CD4-positive, alpha-beta T cell treated with Interleukin-15 for 4 hours (primary cell): ENCODE measurements at regions not wholly inside any gene's neighbourhood (a gene's known extent, or its start where the extent isn't known, plus 50 kb on each side); places are given as distances from the start of the nearest gene placed in this dataset.

Experiments used
- DNase-seq: peaks from one replicate; pipeline ENCODE4 v3.0.0-alpha.2; 2020; ENCODE audit warnings: low spot score

DNA sequence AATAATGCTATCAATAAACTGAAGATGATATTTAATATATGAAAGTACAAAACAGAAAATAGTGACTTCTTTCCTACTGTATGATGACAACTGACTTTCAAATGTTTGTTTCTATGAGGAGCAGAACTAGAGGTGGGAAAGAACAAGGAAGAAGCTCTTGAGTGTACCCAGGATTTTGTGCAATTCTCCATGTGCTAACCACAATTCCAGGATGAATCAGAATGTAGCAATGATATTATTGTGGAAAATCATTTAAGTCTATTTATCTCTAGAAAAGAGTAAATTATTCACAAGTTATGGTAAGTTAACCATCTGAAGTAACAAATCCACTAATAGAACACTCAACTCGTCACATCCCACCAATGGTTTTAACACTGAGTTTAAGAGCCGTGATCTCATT, 324.1 kb upstream of the EMCN start:
- DNase-seq = no peak

DNA sequence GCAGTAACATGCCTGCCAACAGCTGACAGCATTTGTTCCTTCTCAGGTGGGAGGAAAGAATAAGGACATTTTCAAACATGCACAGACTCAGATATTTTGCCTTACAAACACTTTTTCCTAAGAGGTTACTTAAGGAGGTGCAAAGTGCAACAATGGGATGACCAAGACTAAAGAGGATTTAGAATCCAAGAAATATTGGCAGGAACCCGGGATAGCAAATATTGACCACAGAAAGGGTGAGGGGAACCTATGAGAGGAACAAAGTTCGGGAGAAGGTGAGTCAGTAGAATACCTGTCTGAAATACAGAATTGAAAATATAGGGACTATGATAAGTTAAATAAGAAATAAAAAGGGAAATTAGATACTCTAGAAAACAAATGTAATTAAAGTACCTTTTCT, 321.9 kb upstream of the EMCN start:
- no peak for DNase-seq

DNA sequence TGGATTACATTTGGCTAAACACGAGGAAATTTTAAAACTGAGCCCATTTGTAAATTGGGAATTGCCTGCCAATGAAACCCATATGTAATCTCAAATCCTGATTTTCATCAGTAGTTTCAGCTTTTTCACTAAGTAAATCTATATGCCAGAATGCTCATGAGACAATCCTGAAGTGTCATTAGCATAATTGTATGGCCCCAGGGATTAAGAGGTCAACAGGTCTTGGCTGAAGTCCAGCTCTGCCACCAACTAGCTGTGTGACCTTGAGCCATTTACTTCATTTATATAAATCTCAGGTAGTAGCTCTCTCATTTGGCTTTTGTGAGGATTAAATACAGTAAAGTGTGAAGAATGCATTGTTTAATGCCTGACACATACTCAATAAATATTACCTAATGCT, 320.5 kb upstream of the EMCN start:
- DNase-seq = no peak

DNA sequence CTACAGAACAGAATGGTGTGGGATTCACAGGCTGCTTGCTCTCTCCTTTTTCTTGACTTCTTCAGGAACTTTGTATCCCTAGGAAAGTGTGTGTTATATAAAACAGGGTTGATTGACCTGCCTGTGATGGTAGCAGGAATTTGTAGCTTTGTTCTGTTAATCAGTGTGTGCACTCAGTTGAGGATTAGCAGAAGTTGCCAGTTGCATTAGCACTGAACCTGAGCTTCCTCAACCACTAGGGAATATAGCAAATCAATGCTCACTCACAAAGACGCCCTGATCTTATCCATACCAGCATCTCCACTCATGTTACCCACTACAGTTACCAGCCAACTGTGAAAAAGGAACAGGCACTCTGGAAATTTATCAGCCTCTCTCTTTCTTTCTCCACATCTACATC, 319.1 kb upstream of the EMCN start:
- DNase-seq = no peak

DNA sequence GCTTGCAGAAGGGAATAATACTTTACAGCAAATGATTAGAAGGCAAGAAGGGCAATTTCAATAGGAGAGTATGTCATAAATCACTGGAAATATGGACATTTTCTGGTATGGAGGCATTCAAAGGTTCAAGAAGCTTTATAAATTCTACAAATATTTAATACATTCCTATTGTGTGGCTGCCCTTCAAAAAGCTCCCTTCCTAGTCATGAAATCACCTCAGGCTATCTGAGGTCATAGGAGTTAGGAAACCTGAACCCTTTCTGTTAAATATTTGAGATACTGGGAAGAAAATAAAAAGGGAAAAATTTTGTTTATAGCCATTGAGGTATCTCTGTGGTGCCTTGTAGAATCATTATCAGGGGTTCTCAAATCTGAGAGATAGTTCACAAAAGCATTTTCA, 316.8 kb upstream of the EMCN start:
- DNase-seq = no peak

DNA sequence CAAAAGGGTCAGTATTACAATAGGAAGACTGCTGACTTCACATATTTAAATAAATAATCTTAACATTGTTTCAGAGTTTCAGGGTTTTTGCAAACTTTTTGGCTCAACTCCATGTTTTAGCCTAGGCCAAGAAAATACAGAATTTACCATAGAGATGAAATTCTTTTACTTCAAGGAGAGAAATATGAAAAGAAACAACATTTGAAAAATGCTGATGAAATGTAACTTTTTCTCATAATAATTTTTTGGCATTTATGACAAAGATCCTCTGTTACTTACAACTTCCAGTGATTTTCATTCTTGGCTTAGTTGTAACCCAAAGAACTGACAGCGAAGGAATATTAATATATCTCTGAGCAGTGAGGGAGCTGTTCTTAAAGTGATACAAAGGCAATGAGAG, 316.1 kb upstream of the EMCN start:
- no peak for DNase-seq

DNA sequence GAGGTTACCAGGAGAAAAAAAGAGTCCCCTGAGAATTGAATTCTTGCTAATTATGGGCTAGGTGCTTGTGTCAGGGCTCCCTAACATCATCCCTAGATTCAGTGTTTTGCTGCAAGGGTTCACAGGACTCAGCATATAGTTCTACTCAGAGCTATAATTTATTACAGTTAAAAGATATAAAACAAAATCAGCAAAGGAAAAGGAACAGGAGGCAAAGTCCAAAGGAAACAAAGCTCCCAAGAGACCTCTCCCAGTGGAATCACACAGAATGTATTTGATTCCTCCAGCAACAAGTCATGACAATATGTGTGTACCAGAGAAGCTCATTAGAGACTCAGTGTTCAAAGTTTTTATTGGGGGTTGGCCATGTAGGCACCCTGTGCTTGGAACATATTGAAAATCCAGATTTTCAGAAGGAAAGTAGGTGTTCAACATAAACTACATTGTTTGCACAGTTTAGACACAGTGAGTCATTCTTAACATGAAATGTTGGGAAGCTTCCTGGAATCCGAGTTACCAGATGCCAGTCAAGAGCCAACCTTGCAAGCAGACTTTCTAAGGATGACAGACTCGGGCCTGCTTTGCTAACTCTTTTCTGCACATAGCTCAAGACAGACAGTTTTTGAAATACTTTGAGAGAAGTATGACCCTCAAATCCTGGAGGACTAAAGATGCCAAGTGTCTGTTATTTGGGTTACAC, 311.3 kb upstream of the EMCN start:
- DNase-seq = no peak

DNA sequence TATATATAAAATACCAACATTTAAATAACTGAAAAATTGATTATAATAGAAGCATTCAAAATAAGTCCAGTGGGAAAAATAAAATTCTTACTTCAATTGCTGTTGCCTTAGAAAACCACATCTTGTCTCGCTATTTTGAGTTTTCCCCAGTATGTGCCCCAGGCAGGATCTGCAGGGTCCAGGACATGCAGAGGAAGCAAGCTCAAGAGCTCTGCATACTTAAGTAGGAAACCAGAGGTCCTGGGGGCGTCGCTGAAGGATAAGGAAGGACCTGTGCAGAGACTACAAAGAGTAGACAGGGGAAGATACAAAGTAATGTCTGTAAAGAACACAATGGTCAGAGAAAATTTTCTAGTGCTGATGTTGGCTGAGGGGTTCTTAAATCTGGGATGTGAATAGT, 310.5 kb upstream of the EMCN start:
- no peak for DNase-seq

DNA sequence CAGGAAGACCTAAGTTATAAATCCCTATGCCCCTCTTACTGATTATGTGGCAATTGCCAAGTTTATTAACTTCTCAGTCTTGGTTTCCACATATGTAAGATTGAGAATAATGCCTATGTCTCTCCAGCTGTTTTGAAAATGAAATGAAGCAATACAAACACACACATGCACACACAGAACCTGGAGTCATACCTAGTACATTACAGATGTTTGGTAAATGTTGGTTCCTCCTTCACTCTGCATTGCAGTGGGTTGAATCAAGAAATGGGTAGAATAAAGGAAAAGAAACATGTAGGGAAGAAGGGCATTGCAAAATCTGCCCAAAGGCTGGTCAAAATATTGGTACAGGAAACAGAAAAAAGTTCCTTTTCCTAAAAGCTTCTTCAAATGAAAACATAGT, 309.9 kb upstream of the EMCN start:
- DNase-seq = no peak

DNA sequence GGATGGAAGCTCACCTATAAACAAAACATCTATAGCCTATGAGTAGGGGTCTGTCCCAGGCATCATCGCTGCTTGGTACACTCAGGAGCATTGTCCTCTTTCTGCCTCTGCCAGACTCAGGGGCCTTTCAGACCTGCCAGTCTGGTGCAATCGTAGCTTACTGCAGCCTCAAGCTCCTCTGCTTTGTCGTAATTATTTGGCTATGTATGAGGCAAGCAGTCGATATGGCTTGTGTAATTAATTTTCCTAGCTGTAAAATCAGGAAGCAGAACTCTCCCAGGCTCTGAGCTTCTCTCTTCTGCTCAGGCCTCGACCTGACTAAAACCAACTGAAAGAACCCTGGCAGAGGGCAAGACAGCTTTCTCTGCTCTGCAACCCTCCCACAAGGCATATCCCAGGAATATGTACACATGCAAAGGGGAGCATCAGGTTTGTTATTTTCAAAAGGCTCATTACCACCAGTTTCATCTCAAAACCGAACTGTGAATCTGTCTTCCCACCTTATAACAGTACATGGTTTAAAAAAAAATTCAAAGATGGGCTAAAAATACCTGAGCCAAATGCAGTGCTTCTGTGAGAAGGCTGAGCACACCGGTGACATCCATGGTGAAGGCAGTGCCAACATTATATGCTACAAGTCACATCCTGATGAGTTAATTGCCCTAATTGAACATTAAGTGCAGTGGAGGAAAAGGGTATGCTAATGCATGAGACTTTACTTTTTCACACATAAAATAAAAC, 309.2 kb upstream of the EMCN start:
- no peak for DNase-seq

DNA sequence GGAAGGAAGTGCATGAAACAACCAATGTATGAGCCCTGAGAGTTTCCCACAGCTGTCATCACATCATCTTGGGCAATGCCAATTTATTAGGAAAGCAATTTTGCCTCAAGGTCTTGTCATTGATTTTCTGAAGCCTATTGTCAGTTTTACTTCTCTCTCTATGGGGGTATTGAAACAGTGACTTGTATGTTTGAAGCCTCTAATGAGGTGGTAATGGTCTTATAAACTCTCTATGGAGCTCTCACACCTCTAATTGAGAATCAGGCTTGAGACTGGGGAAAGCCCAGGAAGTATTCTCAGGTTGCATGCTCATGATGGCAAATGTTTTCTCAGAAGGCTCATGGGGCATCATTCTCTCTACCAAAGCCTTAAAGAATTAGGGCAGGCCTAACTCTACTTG, 308.2 kb upstream of the EMCN start:
- no peak for DNase-seq

DNA sequence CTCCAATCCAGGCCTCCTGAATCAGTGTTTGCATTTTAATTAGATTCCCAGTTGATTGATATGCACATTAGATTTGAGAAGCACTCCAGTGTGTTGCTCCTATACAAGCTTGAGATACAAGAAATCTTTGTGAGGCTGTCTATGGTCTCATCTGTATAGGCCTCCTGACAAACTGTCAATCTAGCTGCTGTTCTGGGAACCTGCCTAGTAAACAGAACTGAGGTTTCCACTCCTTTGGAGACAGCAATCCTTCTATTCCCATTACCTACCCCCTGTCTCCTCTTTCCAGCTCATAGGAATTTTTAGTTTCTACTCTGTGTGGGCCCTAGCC, 306.1 kb upstream of the EMCN start:
- DNase-seq = no peak

DNA sequence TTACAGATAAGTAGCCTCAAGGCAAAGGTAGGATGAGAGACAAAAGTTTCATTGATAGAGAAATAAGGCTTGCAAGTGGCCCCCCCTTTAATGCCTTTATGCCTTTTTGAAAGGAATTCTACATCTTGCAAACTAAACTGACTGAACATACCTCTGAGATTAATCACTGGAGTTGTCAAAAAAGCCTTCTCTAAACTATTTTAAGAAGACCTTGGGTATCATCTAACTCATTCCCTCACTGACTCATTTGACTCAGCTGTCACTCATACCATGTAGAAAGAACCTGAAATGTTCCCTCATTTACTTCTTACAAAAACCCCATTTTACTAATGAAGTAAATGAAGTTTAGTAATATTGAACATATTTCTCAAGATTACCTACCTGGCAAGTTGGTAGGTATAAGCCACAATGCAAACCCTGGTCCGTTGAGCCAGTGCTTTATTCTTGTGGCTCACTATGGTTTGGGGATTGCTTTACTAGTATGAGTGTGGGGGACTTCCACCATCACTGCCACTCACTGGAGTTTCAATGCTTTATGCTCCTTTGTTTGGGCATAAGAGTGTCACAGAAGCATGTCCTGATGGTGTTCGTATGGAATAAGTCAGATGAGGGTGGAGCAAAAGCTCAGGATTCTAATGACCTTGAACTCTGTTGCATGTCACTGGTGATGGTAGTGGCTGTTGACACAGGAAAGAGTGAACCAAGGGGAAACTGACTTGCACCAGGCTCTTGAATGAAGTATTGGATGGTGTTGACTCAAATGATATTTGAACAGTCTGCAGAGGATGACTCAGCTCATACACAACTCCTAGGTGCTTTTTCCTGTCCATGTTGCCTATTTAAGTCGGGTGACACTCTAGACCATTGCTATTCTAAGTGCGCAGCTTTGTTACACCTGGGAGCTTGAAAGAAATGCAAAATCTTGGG, 305.5 kb upstream of the EMCN start:
- no peak for DNase-seq

DNA sequence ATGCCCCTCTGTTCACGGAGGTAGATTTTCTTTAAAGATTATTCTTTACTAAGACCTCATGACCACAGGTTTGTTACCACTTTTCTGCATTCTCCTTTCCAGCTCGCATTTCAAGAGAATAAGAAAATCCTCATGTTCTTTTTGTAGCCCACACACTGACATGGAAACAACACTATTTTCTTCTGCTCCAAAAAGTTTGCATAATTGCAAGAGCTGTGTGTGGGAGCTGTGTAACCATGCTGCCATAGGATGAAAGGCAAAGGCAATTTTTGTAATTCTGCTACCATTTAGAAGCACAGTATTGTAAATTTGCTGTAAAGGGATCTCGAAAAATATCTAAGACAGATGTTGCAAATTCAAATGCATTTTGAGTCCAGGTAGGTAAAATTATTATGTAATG, 302.4 kb upstream of the EMCN start:
- no peak for DNase-seq

DNA sequence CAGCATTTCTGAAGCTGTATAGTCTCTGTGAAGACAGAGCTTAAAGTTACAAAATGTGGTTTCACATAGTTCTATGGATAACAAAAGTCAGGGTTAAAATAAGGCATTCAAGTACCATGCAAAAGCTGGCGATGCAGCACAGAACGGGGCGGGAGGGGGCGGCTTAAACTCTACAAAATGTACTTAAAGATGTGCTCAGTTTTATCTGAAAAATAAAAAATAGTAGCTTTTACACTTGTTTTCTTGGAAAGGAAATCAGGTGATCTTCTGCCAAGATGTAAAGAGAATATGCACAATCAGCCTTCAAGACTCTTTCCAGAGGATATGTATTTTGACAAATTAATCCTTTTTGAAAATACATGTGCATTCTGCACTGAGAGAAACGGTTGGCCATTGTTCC, 301.7 kb upstream of the EMCN start:
- no peak for DNase-seq

DNA sequence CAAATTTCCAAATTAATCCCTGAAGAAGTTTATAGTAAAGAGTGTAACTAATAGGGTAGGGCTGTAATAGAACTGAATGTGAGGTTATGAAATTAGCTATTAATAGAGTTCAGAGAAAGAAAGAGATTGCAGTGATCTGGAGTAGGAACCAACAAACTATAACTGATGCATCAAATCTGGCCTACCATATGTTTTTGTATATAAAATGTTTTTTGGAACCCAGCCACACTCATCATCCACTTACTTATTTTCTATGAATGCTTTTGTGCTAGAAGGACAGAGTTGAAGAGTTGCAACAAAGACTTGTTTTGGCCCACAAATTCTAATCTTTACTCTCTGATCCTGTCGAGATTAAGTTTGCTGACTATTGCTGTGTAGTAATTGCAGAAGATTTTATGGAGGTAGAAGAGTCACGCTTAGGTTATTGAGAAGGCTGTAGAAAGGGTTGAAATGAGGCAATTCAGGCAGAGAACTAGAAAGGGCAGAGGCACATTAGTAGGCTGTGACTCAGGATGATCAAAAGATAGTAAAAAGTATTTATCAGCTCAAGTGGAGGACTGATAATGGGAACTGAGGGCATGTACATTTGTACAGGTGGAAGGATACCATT, 298.7 kb upstream of the EMCN start:
- DNase-seq = no peak

DNA sequence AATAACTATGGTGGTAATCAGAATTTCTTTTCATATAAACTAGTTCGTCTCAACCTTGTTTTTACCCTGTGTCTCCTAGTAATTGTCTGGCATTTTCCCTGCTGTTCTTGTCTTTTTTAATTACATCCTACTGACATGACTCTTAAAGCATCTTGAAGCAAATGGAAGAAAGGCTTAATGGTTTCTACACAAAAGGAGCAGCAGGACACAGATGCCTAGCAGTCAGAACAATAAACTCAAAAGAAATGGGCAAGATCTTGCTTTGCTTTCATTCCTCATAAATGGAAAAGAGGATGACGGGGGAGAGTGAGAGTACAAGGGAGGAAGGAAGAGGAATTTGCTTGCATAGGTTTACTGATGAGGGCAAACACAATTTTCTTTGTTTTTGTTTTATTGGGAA, 293.2 kb upstream of the EMCN start:
- DNase-seq = no peak

DNA sequence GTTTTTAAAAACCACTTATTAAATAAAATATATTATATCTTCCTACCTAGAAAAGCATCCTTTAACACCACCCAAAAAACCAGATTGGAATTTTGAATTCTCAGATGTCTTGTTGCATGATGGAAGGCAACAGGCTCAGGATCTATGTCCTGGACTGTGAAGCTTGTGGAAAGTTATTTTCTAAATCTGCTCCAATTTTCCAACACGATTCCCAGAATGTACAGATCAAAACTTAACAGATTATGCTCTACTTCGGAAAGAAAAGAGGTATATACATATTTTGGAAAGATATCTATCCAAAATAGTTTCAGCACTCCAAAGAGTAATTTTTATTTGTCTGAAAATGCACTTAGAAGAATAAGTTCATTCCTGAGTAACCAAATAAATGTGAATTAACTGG, 291.7 kb upstream of the EMCN start:
- DNase-seq = no peak

DNA sequence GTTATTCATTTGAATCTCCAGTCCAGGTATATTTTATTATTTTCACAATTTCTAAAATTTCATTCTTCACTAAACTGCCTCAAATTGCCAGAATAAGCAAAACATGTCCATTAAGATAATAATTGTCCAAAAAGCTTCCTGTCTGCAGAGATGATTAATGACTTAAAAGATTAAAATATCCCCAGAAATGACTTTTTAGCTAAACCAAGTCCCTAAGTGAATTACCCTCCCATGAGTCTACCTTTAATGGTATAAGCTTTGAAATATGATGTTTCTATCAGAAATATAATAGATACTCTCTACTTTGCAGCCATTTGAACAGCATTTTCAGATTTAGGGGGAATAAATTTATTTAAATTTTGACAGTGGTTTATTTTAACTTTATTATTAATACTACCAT, 289.2 kb upstream of the EMCN start:
- no peak for DNase-seq

DNA sequence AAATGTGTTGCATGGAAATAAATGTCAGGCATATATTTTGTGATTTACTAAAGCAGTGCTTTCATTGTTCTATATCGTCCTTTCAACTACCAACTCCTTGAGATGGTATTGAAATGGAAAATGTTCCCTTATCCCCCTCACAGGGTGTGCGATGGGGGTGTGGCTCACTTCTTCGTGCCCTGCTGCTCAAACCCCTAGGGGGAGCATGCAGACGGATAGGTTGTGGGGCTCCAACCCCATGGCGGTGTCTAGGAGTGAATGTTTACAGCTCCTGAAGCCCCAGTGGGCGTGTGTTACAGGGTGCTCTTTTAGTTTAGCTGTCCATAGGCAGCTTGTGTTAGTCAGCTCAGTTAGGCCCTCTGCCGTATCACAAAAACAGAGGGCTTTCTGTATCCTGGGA, 287.7 kb upstream of the EMCN start:
- DNase-seq = no peak

DNA sequence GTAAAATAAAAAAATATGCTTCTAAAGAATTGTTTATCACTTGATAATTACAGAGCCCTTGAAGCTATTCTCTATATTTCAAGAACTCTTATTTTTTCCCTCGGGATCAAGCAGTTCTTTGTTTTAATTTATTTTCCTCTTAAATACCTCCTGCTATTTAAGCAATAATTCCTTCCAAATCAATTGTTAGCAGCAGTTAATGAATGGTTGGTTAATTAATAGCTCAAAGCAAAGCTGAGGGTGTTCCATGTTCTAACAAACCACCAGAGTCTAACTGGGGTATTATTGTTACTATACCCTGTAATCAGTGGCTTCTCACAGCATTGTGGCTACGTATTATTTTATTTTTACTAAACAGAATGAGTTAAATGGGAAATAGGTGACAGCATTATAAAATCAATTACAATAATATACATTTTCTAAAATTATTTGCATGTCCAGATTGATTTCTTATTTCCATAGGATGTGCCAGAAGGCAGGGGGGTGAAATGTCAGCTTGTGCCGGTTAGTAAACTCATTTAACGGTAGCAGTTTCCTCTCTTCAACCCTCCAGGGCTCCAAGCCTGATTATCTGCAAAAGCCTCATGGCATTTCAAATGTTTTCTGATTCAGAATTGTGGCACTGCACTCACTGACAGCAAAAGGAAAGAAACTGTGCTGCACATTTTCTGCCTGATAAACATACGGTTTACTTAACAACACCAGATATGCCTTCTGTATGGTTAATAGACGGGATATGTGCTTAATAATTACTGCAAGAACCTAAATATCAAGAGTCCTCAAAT, 286.9 kb upstream of the EMCN start:
- DNase-seq = no peak

DNA sequence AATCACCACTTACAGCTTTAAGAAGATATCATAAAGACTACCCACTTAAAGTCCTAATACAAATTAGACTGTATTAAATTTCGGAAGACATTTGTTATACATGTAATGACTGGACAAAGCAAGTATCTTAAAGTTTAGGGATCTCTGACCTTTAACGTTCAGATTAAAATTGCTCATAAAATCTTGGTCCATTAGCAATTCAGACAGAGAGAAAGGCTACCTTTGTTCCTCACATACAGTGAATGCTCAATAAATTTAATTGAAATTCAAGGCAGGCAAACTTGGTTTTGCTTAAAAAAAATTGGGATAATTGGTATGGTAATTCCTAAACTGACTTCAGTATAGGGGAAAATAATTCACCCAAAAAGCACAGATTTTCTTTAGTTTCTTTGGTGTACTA, 285.9 kb upstream of the EMCN start:
- no peak for DNase-seq
